GM12891 (cell line): ENCODE measurements at regions not wholly inside any gene's neighbourhood (a gene's known extent, or its start where the extent isn't known, plus 50 kb on each side); places are given as distances from the start of the nearest gene placed in this dataset.

Experiments used
- PAX5 ChIP-seq: IDR thresholded peaks from 2 replicates; pipeline ENCODE4 v1.6.1; 2011; ENCODE audit warnings: low read length, moderate library complexity, mild to moderate bottlenecking; ENCODE audit not compliant: insufficient read depth, severe bottlenecking
- POLR2A ChIP-seq: IDR thresholded peaks from 2 replicates; pipeline ENCODE4 v1.6.1; 2011; ENCODE audit warnings: low read depth, low read length, control low read depth
- POLR2AphosphoS5 ChIP-seq: IDR thresholded peaks from 2 replicates; pipeline ENCODE4 v1.6.1; 2011; ENCODE audit warnings: low read depth, low read length, control low read depth
- POU2F2 ChIP-seq: IDR thresholded peaks from 2 replicates; pipeline ENCODE4 v1.6.1; 2011; ENCODE audit warnings: low read depth, mild to moderate bottlenecking, control low read depth, low read length, moderate library complexity
- SPI1 ChIP-seq: IDR thresholded peaks from 2 replicates; pipeline ENCODE4 v1.6.1; 2011; ENCODE audit warnings: low read depth, low read length, control low read depth
- TAF1 ChIP-seq: IDR thresholded peaks from 2 replicates; pipeline ENCODE4 v1.6.1; 2011; ENCODE audit warnings: low read depth, low read length, control low read depth

DNA sequence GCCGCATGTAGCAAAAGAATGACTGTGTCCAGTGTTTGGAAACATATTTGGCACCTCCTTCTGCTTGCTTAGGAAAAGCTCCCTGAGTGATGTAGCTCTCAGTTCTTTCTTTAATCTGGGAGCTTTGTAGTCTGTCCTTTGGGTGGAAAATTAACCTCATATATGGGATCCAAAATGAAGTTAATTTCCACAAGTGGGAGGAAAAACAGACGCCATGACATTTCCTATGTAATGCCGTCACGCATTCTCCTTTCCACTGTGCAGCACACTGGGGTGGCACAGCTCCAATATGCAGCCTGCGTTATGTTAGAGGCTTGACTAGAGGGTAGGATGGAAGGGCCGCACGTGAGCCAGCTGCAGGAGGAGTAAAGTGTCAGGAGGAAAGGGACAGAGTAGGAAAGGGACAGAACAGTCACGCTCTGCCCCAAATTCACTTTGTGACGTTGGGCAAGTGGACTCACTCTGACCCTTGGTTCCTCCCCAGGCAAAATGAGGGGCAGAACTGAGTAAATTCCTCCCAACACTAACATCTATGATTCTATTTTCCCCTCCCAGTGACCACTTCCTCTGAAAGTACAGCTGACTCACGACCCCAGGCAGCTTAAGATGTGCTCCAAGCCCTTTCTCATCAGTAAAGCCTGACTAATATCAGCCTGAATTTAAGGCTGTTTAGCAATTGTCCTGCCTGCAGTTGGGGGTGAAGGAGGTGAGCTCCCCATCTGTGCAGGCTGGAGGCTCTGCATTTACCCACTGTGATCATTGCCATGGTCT is 176.5 kb upstream of the PFN2 start:
- no peak for TF ChIP-seq POLR2A
- no peak for TF ChIP-seq TAF1
- TF ChIP-seq POLR2AphosphoS5 = no peak
- no peak for TF ChIP-seq PAX5
- no peak for TF ChIP-seq POU2F2
- peak; percentile 65 for TF ChIP-seq SPI1
